Activated CD4-positive, alpha-beta T cell treated with anti-CD3 and anti-CD28 coated beads, Interleukin-2, amount 50 U/mL, for 16 hours (primary cell): ENCODE measurements at regions not wholly inside any gene's neighbourhood (a gene's known extent, or its start where the extent isn't known, plus 50 kb on each side); places are given as distances from the start of the nearest gene placed in this dataset.
"Not testable (repeated sequence)": the region's sequence is repeated elsewhere in the genome, so short reads cannot be mapped to it uniquely, and the experiment has no call there.

Experiments
- DNase-seq: peaks from one replicate; pipeline ENCODE4 v3.0.0-alpha.2; 2020

DNA sequence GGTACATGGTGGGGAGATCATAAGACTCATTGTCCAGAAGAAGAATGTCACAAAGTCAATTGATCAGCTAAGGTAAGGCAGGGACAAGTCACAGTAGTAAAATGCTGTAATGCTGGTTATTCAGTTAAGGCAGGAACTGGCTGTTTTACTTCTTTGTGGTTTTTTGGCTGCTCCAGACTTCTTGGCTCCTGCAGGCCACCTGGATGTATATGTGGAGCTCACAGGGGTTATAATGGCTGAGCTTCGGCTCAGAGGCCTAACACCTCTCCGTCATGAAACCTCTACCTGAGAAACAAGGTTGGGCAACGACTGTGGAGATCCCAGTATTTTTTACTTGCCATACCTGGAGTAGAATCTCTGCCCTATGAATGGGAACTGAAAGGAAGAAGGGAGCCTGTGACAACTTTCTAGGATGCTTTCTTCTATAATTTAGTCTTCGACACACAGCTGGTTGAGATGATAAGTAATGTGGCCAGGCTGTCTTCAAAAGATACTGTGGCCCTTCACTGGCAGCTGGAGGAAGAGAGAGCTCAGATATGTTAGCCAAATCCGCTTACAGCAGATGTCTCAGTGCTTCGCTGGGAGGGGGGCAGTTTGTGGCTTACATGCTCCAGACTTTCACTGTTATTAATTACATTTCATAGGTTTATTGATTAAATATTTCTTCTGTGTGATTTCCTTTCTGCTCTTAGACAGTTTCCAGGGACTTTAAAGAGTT, 887.8 kb downstream of the IGSF11 start:
- DNase-seq: no peak

DNA sequence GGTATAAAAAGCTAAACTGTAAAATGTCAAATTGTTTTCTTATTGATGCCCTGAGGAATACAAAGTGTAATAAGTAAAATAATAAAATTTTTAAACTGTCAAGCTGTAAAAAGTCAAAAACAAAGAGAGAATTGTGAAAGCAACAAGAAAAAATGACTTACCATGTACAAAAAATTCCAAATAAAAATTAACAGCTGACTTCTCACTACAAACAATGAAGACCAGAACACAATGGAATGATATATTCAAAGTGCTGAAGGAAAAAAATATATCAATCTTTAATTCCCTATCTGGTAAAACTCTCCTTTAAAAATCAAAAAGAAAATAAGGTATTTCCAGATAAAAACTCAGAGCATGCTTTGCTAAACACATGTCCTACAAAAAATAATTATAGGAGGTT, 883.5 kb downstream of the IGSF11 start:
- DNase-seq: no peak

DNA sequence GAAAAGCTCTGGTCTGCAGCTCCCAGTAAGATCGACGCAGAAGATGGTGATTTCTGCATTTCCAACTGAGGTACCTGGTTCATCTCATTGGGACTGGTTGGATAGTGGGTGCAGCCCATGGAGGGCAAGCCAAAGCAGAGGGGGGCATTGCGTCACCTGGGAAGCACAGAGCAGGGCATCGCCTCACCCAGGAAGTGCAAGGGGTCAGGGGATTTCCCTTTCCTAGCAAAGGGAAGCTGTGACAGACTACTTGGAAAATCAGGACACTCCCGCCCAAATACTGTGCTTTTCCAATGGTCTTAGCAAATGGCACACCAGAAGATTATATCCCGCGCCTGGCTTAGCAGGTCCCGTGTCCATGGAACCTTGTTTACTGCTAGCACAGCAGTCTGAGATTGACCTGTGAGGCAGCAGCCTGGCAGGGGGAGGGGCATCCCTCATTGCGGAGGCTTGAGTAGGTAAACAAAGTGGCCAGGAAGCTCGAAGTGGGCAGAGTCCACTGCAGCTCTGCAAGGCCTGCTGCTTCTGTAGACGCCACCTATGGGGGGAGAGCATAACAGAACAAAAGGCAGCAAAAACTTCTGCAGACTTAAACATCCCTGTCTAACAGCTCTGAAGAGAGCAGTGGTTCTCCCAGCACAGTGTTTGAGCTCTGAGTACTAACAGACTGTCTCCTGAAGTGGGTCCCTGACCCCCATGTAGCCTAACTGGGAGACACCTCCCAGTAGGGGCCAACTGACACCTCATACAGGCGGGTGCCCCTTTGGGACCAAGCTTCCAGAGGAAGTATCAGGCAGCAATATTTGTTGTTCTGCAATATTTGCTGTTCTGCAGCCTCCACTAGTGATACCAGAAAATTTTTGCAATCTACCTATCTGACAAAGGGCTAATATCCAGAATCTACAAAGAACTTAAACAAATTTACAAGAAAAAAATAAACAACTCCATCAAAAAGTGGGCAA, 871.7 kb downstream of the IGSF11 start:
- DNase-seq: not testable (repeated sequence)

- DNase-seq: no peak
These were observed 869.2 kb downstream of the IGSF11 start for GRCh38 chr3:118165413-118165812.

DNA sequence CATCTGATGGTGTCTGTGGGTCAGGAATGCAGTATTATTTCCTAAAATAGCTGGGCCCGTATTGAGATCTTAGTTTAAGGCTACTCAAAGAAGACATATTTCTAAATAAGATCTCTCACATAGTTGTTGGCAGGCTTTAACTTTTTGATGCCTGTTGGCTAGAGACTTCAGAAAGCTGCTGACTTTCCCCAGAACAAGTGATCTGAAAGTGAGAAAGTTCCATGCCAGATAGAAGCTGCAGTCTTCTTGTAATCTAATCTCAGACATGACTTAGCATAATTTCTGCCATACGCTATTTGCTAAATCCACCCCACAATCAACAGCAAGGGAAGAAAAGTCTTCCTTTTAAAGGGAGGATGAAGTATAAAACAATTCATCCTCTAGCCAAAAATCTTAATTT, 867.1 kb downstream of the IGSF11 start:
- DNase-seq: no peak

DNA sequence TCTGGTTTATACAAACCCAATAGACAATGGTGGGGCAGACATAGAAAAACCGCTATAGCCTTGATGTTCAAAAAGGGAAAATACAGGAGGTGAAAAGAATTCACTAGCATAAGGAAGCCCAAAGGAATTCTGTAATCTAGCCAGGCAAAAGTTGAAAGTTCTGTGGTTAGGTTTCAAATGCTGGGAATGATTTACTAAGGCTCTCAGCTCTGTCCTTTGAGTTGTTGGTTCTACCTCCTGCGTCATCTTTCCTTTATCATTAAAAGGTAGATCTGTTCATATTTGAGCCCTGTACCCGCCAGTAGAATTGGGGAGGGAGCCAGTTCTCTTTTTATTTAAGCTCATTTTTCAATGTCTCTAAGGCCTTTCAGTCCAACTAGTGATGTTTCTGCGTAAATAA, 866.5 kb downstream of the IGSF11 start:
- DNase-seq: no peak

GRCh38 chr3:118171236-118171852, 863.3 kb downstream of the IGSF11 start:
- DNase-seq: no peak

DNA sequence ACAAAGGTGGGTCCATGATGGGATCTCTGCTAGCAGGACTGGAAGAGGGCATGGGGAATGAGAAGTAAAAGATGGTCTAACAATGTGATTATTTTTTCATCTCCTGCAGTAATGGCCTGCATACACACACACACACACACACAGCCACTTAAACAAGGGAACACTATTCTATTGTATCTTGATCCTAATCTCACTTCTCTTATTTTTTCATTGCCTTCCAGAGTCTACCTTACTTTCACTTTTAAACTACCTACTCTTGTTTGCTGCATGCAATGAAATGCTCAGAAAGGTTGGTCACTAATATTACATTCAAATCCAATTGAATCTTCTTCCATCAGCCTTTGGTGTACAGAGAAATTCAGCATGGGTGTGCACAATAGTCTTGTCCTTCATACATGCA, 853.8 kb downstream of the IGSF11 start:
- DNase-seq: no peak

- DNase-seq: no peak
These were observed 853.4 kb downstream of the IGSF11 start for GRCh38 chr3:118181274-118181673.

- no peak for DNase-seq
These were observed 848.6 kb downstream of the IGSF11 start for GRCh38 chr3:118186051-118186450.

GRCh38 chr3:118187221-118187620, 847.4 kb downstream of the IGSF11 start:
- no peak for DNase-seq

GRCh38 chr3:118196183-118196582, 838.5 kb downstream of the IGSF11 start:
- DNase-seq: no peak

DNA sequence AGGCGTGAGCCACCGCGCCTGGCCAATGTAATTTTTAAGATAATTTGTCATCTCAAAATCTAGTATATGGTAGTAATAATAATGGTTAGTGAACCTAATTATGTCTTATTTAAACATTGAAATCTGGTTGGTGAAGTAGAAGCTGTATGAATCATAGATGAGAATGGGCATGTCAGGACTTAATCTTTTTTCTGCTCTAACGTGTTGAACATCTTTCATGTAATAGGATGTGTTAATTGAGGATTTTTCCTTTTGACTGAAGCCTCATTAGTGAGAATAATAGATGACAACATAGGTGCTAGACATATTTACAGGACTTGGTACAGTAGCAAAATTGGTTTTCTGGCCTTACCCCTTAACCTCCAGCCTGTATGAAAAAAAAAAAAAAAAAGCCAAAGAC, 835.6 kb downstream of the IGSF11 start:
- DNase-seq: no peak

DNA sequence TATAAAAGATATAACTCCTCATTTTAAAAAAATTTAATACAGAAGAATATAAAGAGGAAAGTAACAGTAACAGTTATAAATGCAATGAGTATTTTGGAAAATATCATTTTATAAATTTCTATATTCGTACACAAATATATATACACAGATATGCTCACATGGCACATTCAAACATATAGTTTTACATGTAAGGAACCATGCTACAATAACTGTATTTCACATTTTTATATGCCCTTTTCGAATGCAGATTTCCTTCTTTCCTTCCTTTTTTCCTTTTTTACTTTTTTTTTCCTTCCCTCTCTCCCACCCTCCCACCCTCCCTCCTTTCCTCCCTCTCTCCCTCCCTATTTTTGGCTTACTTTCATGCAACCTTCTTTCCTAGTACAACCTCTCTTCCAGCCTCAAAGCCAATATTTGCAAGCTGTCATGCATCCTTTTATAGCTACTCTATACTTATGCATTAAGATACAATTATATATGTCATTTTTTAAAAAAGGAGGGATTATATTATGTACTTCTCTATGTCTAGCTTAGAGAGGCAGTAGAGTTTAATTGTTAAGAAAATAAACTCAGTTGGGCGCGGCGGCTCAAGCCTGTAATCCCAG, 830.5 kb downstream of the IGSF11 start:
- no peak for DNase-seq

DNA sequence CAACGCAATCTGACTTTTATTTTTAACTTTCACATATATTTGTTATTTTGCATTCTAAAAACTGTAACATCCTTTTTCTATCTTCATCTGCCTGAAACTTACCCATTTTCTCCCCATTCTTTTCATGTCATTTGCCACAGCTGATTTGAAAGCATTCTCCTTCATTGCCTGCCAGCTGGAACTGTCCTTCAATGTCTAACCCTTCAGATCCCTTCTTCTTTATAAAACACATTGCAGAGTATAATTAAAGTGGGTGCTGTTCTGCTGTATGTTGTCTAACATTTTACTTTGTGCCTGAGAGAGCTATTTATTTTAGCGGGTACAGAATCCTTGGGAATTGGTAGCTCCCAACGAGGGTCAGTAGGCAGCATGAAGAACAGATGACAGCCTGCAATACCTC, 827.4 kb downstream of the IGSF11 start:
- DNase-seq: no peak

DNA sequence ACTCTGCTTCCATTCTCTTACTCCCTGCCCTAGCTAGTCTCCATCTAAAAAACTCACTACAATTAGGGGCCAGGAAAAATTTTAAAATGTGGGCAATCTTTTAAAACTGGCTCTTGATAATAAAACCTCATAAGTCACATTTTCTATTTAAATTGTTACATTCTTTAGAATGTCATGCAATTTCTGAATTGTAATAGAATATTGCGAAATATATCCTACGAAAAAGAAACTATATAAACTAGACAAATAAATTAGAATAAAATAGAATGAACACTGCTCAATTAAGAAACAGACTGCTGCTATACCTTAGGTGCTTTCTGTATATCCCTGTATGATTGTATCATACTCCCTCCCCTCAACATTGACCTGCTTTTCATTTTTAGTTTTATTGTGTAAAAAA, 826.0 kb downstream of the IGSF11 start:
- DNase-seq: no peak

DNA sequence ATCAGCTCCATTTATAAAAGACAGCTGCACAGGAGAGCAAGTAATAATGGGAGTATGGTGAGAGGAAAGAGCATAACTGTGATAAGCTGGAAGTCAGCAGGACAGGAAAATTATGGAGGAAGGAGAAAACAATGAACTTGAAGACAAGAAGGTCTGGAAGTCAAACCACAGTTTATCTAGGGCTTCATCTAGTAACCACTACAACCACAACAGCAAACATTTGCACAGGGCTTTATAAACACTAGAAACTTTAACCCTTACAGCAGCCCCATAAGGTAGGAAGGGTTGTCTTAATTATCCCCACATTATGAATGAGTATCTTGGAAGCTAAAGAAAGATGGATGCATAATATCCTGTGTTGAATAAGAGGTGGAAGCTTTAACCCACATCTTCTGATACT, 820.8 kb downstream of the IGSF11 start:
- no peak for DNase-seq

DNA sequence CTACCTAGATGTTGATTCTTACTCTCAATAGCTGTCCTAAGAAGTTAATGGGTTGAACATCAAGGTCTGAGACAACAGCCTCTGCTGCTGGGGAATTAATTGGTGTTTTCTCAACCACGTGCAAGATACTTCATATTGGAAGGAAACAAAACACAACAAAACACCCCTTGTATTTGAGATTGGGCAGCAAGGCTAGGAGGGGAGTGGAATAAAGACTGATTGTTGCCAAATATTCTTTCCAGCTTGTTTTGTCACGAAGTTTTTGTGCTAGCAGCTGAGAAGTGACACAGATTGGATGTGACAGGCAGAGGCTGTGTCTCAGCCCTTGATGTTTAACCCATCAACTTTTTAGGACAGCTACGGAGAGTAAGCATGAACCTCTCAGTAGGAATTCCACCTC, 808.4 kb downstream of the IGSF11 start:
- no peak for DNase-seq

- DNase-seq: no peak
These were observed 807.5 kb downstream of the IGSF11 start for GRCh38 chr3:118227191-118227590.

GRCh38 chr3:118228151-118228550, 806.5 kb downstream of the IGSF11 start:
- no peak for DNase-seq

- no peak for DNase-seq
These were observed 805.5 kb downstream of the IGSF11 start for GRCh38 chr3:118229196-118229595.

GRCh38 chr3:118231578-118231977, 803.1 kb downstream of the IGSF11 start:
- no peak for DNase-seq

DNA sequence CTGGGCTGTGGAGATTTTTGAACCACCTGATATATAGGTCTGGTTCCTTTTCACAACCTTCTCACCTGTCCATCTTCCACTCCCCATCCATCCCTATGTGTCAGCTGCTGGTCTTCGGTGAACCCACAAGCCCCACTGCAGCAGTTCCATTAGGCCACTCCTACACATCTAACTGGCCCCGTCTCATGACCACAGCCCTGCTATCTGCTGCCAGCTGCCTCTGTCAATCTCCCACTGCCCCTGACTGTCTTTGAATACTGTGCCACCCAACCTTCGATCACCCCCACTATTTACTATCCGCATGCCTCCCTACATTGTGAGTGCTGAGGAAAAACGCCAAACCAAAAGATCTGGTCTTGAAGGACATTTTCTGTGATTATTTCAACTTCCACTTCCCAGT, 795.4 kb downstream of the IGSF11 start:
- no peak for DNase-seq
